ENCODE measurements at regions not wholly inside any gene's neighbourhood (a gene's known extent, or its start where the extent isn't known, plus 50 kb on each side); places are given as distances from the start of the nearest gene placed in this dataset.

DNA sequence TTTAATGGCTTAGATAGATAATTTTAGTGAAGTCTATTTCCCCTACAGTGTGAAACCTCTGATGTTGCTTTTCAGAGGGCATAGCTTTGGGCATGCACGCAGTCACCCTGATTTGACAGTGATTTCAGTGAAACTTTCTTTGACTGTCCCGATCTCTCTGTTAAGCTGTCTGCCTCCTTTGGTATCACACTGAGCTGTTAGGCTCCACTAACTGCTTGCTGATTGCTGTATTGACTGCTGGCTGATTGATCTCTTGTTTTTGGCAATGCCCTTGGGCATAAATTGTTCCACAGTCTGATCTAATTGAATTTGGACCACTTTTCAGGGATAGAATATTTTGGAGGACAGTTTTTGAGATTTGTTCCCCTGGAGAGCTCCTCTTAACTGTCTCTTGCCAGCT is 68.5 kb upstream of the CCDC54 start:
- Histone ChIP-seq H3K36me3 (ENCODE audit: control insufficient read depth in 4 of 4, insufficient read depth in 3 of 4, low read depth in 1 of 4, low read length in 3 of 4) (no peaks in the 10 kb centered on the region), H3K9me3 (ENCODE audit: control insufficient read depth in 4 of 4, low read length in 3 of 4) (no peaks in the 10 kb centered on the region), H3K27me3 (ENCODE audit: control insufficient read depth in 4 of 4, insufficient read depth in 4 of 4, low read length in 3 of 4) (no peaks in the 10 kb centered on the region), H3K4me1 (ENCODE audit: control insufficient read depth in 4 of 4, insufficient read depth in 4 of 4, low read length in 3 of 4) (no peaks in the 10 kb centered on the region), H3K4me3 (ENCODE audit: low read depth in 1 of 3, low read length in 3 of 3) (no peak overlapping the region), H3K9ac (ENCODE audit: low read depth in 1 of 2, low read length in 2 of 2) (no peak overlapping the region), H3K27ac (ENCODE audit: low read depth in 1 of 2, low read length in 2 of 2) (no peak overlapping the region)
- no peak for DNase-seq (ENCODE audit: low spot score)
- no peak for TF ChIP-seq FOXA1 (IDR thresholded peaks at IDR 0.05)
- TF ChIP-seq GABPA (IDR thresholded peaks at IDR 0.05 in 1 of 2, conservative IDR thresholded peaks at IDR 0.05 in 1 of 2), result no peak
- TF ChIP-seq NR2F2 (IDR thresholded peaks at IDR 0.05), result no peak
- TF ChIP-seq, protein P1, sequence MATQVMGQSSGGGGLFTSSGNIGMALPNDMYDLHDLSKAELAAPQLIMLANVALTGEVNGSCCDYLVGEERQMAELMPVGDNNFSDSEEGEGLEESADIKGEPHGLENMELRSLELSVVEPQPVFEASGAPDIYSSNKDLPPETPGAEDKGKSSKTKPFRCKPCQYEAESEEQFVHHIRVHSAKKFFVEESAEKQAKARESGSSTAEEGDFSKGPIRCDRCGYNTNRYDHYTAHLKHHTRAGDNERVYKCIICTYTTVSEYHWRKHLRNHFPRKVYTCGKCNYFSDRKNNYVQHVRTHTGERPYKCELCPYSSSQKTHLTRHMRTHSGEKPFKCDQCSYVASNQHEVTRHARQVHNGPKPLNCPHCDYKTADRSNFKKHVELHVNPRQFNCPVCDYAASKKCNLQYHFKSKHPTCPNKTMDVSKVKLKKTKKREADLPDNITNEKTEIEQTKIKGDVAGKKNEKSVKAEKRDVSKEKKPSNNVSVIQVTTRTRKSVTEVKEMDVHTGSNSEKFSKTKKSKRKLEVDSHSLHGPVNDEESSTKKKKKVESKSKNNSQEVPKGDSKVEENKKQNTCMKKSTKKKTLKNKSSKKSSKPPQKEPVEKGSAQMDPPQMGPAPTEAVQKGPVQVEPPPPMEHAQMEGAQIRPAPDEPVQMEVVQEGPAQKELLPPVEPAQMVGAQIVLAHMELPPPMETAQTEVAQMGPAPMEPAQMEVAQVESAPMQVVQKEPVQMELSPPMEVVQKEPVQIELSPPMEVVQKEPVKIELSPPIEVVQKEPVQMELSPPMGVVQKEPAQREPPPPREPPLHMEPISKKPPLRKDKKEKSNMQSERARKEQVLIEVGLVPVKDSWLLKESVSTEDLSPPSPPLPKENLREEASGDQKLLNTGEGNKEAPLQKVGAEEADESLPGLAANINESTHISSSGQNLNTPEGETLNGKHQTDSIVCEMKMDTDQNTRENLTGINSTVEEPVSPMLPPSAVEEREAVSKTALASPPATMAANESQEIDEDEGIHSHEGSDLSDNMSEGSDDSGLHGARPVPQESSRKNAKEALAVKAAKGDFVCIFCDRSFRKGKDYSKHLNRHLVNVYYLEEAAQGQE (IDR thresholded peaks at IDR 0.05), result no peak
- no peak for TF ChIP-seq FOXA2 (IDR thresholded peaks at IDR 0.05)
- TF ChIP-seq, protein P2, sequence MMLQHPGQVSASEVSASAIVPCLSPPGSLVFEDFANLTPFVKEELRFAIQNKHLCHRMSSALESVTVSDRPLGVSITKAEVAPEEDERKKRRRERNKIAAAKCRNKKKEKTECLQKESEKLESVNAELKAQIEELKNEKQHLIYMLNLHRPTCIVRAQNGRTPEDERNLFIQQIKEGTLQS (IDR thresholded peaks at IDR 0.05), result no peak
- TF ChIP-seq TAF1 (conservative IDR thresholded peaks at IDR 0.05), result no peak
- no peak for TF ChIP-seq YY1 (IDR thresholded peaks at IDR 0.05)
- no peak for TF ChIP-seq EGR1 (IDR thresholded peaks at IDR 0.05; ENCODE audit: low read depth in 2 of 2)
- no peak for TF ChIP-seq SP1 (IDR thresholded peaks at IDR 0.05)
- TF ChIP-seq RXRA (IDR thresholded peaks at IDR 0.05), result no peak
- TF ChIP-seq, protein P3, sequence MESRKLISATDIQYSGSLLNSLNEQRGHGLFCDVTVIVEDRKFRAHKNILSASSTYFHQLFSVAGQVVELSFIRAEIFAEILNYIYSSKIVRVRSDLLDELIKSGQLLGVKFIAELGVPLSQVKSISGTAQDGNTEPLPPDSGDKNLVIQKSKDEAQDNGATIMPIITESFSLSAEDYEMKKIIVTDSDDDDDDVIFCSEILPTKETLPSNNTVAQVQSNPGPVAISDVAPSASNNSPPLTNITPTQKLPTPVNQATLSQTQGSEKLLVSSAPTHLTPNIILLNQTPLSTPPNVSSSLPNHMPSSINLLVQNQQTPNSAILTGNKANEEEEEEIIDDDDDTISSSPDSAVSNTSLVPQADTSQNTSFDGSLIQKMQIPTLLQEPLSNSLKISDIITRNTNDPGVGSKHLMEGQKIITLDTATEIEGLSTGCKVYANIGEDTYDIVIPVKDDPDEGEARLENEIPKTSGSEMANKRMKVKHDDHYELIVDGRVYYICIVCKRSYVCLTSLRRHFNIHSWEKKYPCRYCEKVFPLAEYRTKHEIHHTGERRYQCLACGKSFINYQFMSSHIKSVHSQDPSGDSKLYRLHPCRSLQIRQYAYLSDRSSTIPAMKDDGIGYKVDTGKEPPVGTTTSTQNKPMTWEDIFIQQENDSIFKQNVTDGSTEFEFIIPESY (IDR thresholded peaks at IDR 0.05), result no peak
- no peak for TF ChIP-seq HNF4G (IDR thresholded peaks at IDR 0.05)
- WGBS, result 51% methylated on average over 2 of the region's 2 CpGs

DNA sequence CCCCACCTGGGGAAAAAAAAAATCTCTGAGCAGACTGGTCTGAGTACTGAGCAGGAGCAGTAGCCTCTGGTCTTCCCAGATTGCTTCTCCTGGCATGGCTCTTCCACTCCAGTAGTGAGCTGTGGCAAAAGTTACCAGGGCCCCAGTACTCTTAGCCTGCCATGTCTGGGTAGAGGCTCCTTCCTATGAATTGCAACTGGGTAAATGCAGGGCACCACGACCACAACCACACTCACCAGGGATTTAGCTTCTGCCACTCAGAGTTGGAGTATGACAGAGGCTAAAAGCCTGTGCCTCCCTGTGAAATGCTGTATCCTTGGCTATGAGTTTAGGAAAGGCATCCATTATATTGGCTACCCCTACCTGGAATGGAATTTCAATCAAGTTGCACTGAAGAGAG is 67.9 kb upstream of the CCDC54 start:
- no peaks in the 10 kb centered on the region for H3K4me1 ChIP-seq (ENCODE audit: control insufficient read depth in 4 of 4, insufficient read depth in 4 of 4, low read length in 3 of 4)
- H3K9ac ChIP-seq (ENCODE audit: low read depth in 1 of 2, low read length in 2 of 2), result no peak overlapping the region
- H3K36me3 ChIP-seq (ENCODE audit: control insufficient read depth in 4 of 4, insufficient read depth in 3 of 4, low read depth in 1 of 4, low read length in 3 of 4), result no peaks in the 10 kb centered on the region
- H3K27me3 ChIP-seq (ENCODE audit: control insufficient read depth in 4 of 4, insufficient read depth in 4 of 4, low read length in 3 of 4), result no peaks in the 10 kb centered on the region
- no peak overlapping the region for H3K4me3 ChIP-seq (ENCODE audit: low read depth in 1 of 3, low read length in 3 of 3)
- no peaks in the 10 kb centered on the region for H3K9me3 ChIP-seq (ENCODE audit: control insufficient read depth in 4 of 4, low read length in 3 of 4)
- 83% methylated on average over 1 of the region's 1 CpG for WGBS
- no peak overlapping the region for H3K27ac ChIP-seq (ENCODE audit: low read depth in 1 of 2, low read length in 2 of 2)
- TF ChIP-seq HNF4G (IDR thresholded peaks at IDR 0.05) (no peak), GABPA (IDR thresholded peaks at IDR 0.05 in 1 of 2, conservative IDR thresholded peaks at IDR 0.05 in 1 of 2) (no peak), FOXA2 (IDR thresholded peaks at IDR 0.05) (no peak), YY1 (IDR thresholded peaks at IDR 0.05) (no peak), EGR1 (IDR thresholded peaks at IDR 0.05; ENCODE audit: low read depth in 2 of 2) (no peak), RAD21 (IDR thresholded peaks at IDR 0.05) (no peak), TAF1 (conservative IDR thresholded peaks at IDR 0.05) (no peak), FOXA1 (IDR thresholded peaks at IDR 0.05) (no peak), HNF4A (conservative IDR thresholded peaks at IDR 0.05) (no peak), NR2F2 (IDR thresholded peaks at IDR 0.05) (no peak)
- TF ChIP-seq, protein P2 (IDR thresholded peaks at IDR 0.05), result no peak
- TF ChIP-seq, protein P1 (IDR thresholded peaks at IDR 0.05), result no peak
- TF ChIP-seq, protein P3 (IDR thresholded peaks at IDR 0.05), result no peak
- TF ChIP-seq, protein P4, sequence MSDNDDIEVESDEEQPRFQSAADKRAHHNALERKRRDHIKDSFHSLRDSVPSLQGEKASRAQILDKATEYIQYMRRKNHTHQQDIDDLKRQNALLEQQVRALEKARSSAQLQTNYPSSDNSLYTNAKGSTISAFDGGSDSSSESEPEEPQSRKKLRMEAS (IDR thresholded peaks at IDR 0.05), result no peak
- no peak for DNase-seq (ENCODE audit: low spot score)

Measured in liver (tissue), 7 donors.